ENCODE measurements at regions not wholly inside any gene's neighbourhood (a gene's known extent, or its start where the extent isn't known, plus 50 kb on each side); places are given as distances from the start of the nearest gene placed in this dataset.
"Not testable (repeated sequence)": the region's sequence is repeated elsewhere in the genome, so short reads cannot be mapped to it uniquely, and the experiment has no call there.

DNA sequence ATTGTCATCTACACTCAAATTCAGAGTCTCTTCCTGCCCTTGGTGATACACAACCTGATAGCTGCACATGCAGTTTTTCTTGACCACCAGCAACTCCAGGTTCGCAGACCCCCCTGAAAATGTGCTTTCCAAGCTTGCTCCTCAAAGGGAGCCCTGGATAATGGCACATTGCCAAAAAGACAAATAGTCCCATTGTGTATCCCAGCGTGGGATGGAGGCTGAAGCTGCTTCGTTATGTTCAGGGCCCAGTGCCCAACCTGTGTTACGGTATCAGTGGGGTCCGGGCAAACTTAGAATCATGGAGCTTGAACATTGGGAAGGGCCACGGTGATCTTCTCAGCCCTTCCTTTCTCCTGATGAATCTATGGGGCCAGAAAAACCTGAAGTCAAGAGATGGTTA lies 173.0 kb downstream of the TEX29 start:
- Histone ChIP-seq H3K27me3 (peaks cover 0 to 20% (median 0%) of the 10 kb centered on the region in 3 donors), H3K4me1 (no peaks in the 10 kb centered on the region), H3K27ac (no peak overlapping the region), H3K4me3 (no peak overlapping the region), H3K36me3 (no peaks in the 10 kb centered on the region), H3K9me3 (peaks cover 0 to 8% (median 3%) of the 10 kb centered on the region in 4 donors)
- DNase-seq = peak in 1 of 2 donors; percentile 18
- WGBS, 5 donors = 73 to 80% (median 78%) methylated on average over 6 of the region's 6 CpGs
- TF ChIP-seq EP300 (IDR thresholded peaks at IDR 0.05) (no peak), POLR2AphosphoS5 (IDR thresholded peaks at IDR 0.05) (no peak)
- intact Hi-C loops (cut with DNase I; ENCODE audit: low total_unique reads) = no loop called here

GRCh38 chr13:111494641-111495040 lies 174.2 kb downstream of the TEX29 start:
- no peak overlapping the region for H3K4me3 ChIP-seq
- H3K36me3 ChIP-seq = no peaks in the 10 kb centered on the region
- H3K27me3 ChIP-seq = peaks cover 0 to 9% (median 0%) of the 10 kb centered on the region in 3 donors
- DNase-seq = no peak
- WGBS, 5 donors = 77 to 90% (median 87%) methylated on average over 12 of the region's 12 CpGs
- H3K27ac ChIP-seq = no peak overlapping the region
- H3K4me1 ChIP-seq = no peaks in the 10 kb centered on the region
- intact Hi-C loops (cut with DNase I; ENCODE audit: low total_unique reads) = no loop called here
- TF ChIP-seq POLR2A (IDR thresholded peaks at IDR 0.05) (no peak), CTCF (IDR thresholded peaks at IDR 0.05) (no peak), EP300 (IDR thresholded peaks at IDR 0.05) (no peak), POLR2AphosphoS5 (IDR thresholded peaks at IDR 0.05) (no peak)
- peaks cover 0 to 5% (median 2%) of the 10 kb centered on the region in 4 donors for H3K9me3 ChIP-seq

DNA sequence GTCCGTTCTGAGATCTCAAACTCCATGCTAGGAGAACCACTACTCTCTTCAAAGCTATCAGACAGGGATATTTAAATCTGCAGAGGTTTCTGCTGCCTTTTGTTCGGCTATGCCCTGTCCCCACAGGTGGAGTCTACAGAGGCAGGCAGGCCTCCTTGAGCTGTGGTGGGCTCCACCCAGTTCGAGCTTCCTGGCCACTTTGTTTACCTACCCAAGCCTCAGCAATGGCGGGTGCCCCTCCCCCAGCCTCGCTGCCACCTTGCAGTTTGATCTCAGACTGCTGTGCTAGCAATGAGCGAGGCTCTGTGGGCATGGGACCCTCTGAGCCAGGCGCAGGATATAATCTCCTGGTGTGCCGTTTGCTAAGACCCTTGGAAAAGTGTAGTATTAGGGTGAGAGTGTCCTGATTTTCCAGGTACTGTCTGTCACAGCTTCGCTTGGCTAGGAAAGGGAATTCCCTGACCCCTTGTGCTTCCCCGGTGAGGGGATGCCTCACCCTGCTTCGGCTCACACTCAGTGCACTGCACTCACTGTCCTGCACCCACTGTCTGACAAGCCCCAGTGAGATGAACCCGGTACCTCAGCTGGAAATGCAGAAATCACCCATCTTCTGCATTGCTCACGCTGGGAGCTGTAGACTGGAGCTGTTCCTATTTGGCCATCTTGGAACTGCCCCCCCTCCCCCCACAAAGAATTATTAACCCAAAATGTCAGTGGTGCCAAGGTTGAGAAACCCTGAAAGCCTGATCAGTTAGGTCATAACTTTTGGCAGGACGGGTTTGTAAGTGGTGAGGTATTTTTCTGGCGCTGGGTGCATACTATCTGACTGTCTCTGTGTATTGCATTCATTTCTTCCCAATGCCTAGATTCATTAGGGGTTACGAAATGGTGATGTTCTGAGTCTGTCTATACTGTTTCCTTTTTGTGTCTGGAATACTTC lies 181.4 kb downstream of the TEX29 start:
- H3K4me1 ChIP-seq; intact Hi-C loops (cut with DNase I; ENCODE audit: low total_unique reads); H3K9me3 ChIP-seq; H3K4me3 ChIP-seq; H3K36me3 ChIP-seq; H3K27ac ChIP-seq: not testable (repeated sequence)
- WGBS, 5 donors = 78 to 87% (median 83%) methylated on average over 16 of the region's 16 CpGs
- peaks cover 0 to 31% (median 2%) of the 10 kb centered on the region in 3 donors for H3K27me3 ChIP-seq
- DNase-seq = peak in 1 of 2 donors; percentile 4

DNA sequence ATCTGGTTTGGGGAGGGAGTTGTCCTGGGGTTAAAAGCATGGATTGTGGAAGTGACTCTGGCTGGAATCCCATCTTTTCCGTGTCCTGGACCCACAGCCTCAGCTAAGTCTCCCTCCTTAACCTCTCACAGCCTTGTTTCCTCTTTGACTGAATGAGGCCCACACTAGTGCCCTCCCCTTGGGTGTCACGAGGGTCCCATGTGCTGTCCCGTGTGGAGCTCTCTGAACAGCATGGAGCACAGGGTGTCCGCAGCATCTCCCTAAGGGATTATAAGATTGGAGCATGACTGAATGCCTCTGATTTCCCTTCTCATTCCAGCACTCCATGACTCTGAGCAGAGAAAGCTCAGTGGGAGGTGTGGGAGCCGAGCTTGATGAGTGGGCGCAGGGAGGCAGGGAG lies 182.5 kb downstream of the TEX29 start:
- Histone ChIP-seq H3K4me3 (no peak overlapping the region), H3K36me3 (no peaks in the 10 kb centered on the region), H3K4me1 (no peaks in the 10 kb centered on the region), H3K27me3 (peaks cover 0 to 35% (median 2%) of the 10 kb centered on the region in 3 donors), H3K9me3 (peaks cover 0 to 10% (median 5%) of the 10 kb centered on the region in 4 donors), H3K27ac (no peak overlapping the region)
- no peak for TF ChIP-seq POLR2A (IDR thresholded peaks at IDR 0.05)
- TF ChIP-seq POLR2AphosphoS5 (IDR thresholded peaks at IDR 0.05) = no peak
- no peak for TF ChIP-seq CTCF (IDR thresholded peaks at IDR 0.05)
- TF ChIP-seq EP300 (IDR thresholded peaks at IDR 0.05) = no peak
- intact Hi-C loops (cut with DNase I; ENCODE audit: low total_unique reads) = no loop called here
- WGBS, 5 donors = 64 to 76% (median 70%) methylated on average over 6 of the region's 6 CpGs
- peak in 1 of 2 donors; percentile 0 for DNase-seq

- Histone ChIP-seq H3K9me3 (peaks cover 0 to 10% (median 5%) of the 10 kb centered on the region in 4 donors), H3K36me3 (no peaks in the 10 kb centered on the region), H3K27me3 (peaks cover 0 to 39% (median 5%) of the 10 kb centered on the region in 3 donors), H3K4me1 (no peaks in the 10 kb centered on the region), H3K27ac (no peak overlapping the region), H3K4me3 (no peak overlapping the region)
- 77 to 82% (median 78%) methylated on average over 7 of the region's 7 CpGs for WGBS, 5 donors
- no peak for TF ChIP-seq POLR2A (IDR thresholded peaks at IDR 0.05)
- intact Hi-C loops (cut with DNase I; ENCODE audit: low total_unique reads) = no loop called here
- peak in 1 of 2 donors; percentile 19 for DNase-seq
Observed at GRCh38 chr13:111503376-111503775, 182.9 kb downstream of the TEX29 start.

Data from stomach (tissue), 8 donors.